ENCODE measurements at regions not wholly inside any gene's neighbourhood (a gene's known extent, or its start where the extent isn't known, plus 50 kb on each side); places are given as distances from the start of the nearest gene placed in this dataset.

- no peak for TF ChIP-seq ZFX (IDR thresholded peaks at IDR 0.05)
- TF ChIP-seq CTCF (conservative IDR thresholded peaks at IDR 0.05), result no peak
Measured at GRCh38 chr2:237185553-237185925, 99.8 kb downstream of the COPS8 start.
